Esophagus muscularis mucosa (tissue), 4 donors: ENCODE measurements at regions not wholly inside any gene's neighbourhood (a gene's known extent, or its start where the extent isn't known, plus 50 kb on each side); places are given as distances from the start of the nearest gene placed in this dataset.

Source experiments
- DNase-seq: peaks from one replicate; pipeline ENCODE4 v3.0.0-alpha.2; 2017; ENCODE audit errors: extremely low spot score
- H3K27ac ChIP-seq, 4 donors: fragments of 200-600 bp; sonication (generic); replicated peaks in 1 of 4; 1 replicate in 3 of 4; 2 replicates in 1 of 4; pipeline ENCODE4 v1.5.1; 2016 to 2019; ENCODE audit warnings: mild to moderate bottlenecking in 1 of 4
- H3K27me3 ChIP-seq, 4 donors: fragments of 200-600 bp; sonication (generic); one replicate each; pipeline versions ENCODE4 v1.5.1 to v1.6.0; 2016 to 2019
- H3K36me3 ChIP-seq, 4 donors: fragments of 200-600 bp; sonication (generic); one replicate each; pipeline ENCODE4 v1.5.1; 2016 to 2019
- H3K4me1 ChIP-seq, 4 donors: fragments of 200-600 bp; sonication (generic); one replicate each; pipeline ENCODE4 v1.5.1; 2016 to 2019
- H3K4me3 ChIP-seq, 4 donors: fragments of 200-600 bp; sonication (generic); 1 replicate in 2 of 4; 2 replicates in 2 of 4; pipeline ENCODE4 v1.5.1; 2016 to 2019; ENCODE audit warnings: mild to moderate bottlenecking in 4 of 4, moderate library complexity in 1 of 4
- H3K9me3 ChIP-seq, 4 donors: fragments of 200-600 bp; sonication (generic); 1 replicate in 3 of 4; 2 replicates in 1 of 4; pipeline ENCODE4 v1.5.1; 2016 to 2019
- EP300 ChIP-seq: sonication (generic); formaldehyde crosslinking; IDR thresholded peaks from one replicate; pipeline ENCODE4 v1.6.1; 2017; ENCODE audit warnings: antibody characterized with exemption
- POLR2A ChIP-seq: fragments of 450-650 bp; IDR thresholded peaks from one replicate; pipeline ENCODE4 v1.6.1; 2017; ENCODE audit warnings: antibody characterized with exemption, moderate library complexity, mild to moderate bottlenecking, low read depth
- POLR2AphosphoS5 ChIP-seq, 2 donors: sonication (generic); formaldehyde crosslinking; IDR thresholded peaks; one replicate each; pipeline ENCODE4 v1.6.1; 2017; ENCODE audit warnings: antibody characterized with exemption in 2 of 2
- WGBS: methylation state at CpG from one replicate; pipeline ENCODE4 v1.1.5; 2018; 5-methylcytosine and 5-hydroxymethylcytosine counted together
- intact Hi-C: fragments of 100-400 bp; cut with DNase I; formaldehyde crosslinking; loops from one replicate; pipeline ENCODE4 v1.15.1; 2023
- TF ChIP-seq, protein P1 (sequence below), 3 experiments: fragments of 200-600 bp in 2 of 3; fragments of 450-650 bp in 1 of 3; sonication (generic) in 2 of 3; IDR thresholded peaks; one replicate each; pipeline ENCODE4 v1.5.1; 2017 to 2019; ENCODE audit warnings: antibody characterized with exemption in 3 of 3, mild to moderate bottlenecking in 2 of 3, moderate library complexity in 1 of 3

DNA sequence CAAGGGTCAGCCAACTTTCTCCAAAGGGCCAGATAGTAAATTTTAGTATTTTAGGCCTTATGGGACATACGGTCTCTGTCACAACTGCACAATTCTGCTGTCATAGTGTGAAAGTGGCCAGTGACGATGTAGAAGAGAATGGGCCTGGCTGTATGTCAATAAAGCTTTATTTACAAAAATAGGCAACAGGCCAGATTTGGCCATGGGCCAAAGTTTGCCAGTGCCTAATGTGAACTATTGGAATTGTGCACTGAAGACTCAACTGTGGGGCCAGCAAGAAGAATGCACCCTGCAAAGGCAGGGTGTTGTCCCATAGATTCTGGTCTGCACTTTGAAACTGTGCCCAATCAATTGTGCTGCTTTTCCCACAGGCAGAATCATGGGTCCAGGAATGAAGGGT lies 69.4 kb upstream of the PRR23E start:
- WGBS: 88% methylated on average over 2 of the region's 2 CpGs
- intact Hi-C loops: no loop called here
- H3K4me3 ChIP-seq: no peak overlapping the region
- H3K4me1 ChIP-seq: no peaks in the 10 kb centered on the region
- DNase-seq: no peak
- peaks cover 0 to 14% (median 0%) of the 10 kb centered on the region in 4 donors for H3K27me3 ChIP-seq
- no peak overlapping the region for H3K27ac ChIP-seq
- no peak for TF ChIP-seq POLR2AphosphoS5 (IDR thresholded peaks at IDR 0.05)
- no peaks in the 10 kb centered on the region for H3K36me3 ChIP-seq
- no peaks in the 10 kb centered on the region for H3K9me3 ChIP-seq

DNA sequence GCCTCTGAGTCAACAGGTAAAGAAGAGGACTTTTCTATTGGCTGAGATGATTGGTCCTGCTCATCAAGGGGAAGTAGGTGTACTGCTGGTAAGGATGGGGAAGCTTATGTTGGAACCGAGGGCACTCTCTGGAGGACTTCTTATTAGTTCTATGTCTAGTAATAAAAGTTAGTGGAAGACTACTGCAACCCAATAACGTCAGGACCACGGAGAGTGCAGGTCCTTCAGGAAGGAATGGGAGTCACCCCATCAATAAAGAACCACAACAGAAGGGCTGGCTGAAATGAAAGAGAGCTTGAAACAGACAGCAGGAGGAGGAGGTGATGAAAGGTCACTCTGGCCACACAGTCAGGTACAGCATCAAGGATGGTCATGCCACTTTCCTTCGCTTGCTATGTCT lies 68.8 kb upstream of the PRR23E start:
- WGBS: 65% methylated on average over 4 of the region's 4 CpGs
- no peaks in the 10 kb centered on the region for H3K36me3 ChIP-seq
- no peak for DNase-seq
- TF ChIP-seq POLR2A (no peak), EP300 (no peak), POLR2AphosphoS5 (IDR thresholded peaks at IDR 0.05) (no peak)
- TF ChIP-seq, protein P1, sequence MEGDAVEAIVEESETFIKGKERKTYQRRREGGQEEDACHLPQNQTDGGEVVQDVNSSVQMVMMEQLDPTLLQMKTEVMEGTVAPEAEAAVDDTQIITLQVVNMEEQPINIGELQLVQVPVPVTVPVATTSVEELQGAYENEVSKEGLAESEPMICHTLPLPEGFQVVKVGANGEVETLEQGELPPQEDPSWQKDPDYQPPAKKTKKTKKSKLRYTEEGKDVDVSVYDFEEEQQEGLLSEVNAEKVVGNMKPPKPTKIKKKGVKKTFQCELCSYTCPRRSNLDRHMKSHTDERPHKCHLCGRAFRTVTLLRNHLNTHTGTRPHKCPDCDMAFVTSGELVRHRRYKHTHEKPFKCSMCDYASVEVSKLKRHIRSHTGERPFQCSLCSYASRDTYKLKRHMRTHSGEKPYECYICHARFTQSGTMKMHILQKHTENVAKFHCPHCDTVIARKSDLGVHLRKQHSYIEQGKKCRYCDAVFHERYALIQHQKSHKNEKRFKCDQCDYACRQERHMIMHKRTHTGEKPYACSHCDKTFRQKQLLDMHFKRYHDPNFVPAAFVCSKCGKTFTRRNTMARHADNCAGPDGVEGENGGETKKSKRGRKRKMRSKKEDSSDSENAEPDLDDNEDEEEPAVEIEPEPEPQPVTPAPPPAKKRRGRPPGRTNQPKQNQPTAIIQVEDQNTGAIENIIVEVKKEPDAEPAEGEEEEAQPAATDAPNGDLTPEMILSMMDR (IDR thresholded peaks at IDR 0.05): no peak
- H3K27ac ChIP-seq: no peak overlapping the region
- intact Hi-C loops: no loop called here
- peaks cover 0 to 14% (median 0%) of the 10 kb centered on the region in 4 donors for H3K27me3 ChIP-seq
- H3K4me3 ChIP-seq: no peak overlapping the region
- H3K4me1 ChIP-seq: no peaks in the 10 kb centered on the region
- H3K9me3 ChIP-seq: no peaks in the 10 kb centered on the region

DNA sequence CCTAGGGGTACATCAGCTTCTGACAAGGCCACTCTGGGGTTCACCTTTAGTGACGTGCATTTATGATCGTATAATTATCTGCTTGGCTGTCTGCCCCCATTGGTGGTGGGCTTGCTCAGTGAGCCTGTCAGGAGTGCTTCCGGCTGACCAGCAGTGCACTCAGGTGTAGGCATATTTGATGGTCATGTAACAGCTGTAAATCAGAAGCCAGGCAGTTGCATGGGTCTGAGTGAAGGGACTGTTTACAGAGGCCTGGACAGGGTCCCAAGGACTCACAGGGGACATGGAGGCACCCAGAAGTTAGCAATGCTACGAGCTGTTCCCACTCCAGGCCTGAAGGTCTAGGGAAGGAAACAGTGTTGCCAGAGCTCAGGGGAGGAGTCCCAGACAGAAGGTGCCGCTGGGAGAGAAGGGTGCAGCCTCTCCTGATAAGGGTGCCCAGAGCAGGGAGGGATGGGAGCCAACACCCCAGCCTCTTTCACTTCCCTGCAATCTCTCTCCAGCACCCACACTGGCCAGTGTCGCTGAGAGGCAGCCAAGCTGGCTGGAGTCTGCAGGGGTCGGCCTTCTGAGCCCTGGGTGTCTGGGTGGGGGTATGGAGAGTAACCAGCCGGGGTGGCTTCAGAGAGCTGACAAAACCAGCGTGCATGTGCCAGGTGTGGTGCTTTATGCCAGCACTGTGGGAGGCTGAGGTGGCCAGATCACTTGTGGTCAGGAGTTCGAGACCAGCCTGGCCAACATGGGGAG lies 61.3 kb upstream of the PRR23E start:
- Histone ChIP-seq H3K9me3 (no peaks in the 10 kb centered on the region), H3K27ac (no peak overlapping the region), H3K36me3 (no peaks in the 10 kb centered on the region), H3K4me1 (peaks cover 14 to 27% (median 24%) of the 10 kb centered on the region in 4 donors), H3K27me3 (peaks cover 0 to 13% (median 0%) of the 10 kb centered on the region in 4 donors), H3K4me3 (no peak overlapping the region)
- DNase-seq: no peak
- TF ChIP-seq POLR2AphosphoS5 (IDR thresholded peaks at IDR 0.05): no peak
- no peak for TF ChIP-seq POLR2A
- TF ChIP-seq, protein P1 (IDR thresholded peaks at IDR 0.05): no peak
- 84% methylated on average over 8 of the region's 10 CpGs for WGBS
- intact Hi-C loops: no loop called here

DNA sequence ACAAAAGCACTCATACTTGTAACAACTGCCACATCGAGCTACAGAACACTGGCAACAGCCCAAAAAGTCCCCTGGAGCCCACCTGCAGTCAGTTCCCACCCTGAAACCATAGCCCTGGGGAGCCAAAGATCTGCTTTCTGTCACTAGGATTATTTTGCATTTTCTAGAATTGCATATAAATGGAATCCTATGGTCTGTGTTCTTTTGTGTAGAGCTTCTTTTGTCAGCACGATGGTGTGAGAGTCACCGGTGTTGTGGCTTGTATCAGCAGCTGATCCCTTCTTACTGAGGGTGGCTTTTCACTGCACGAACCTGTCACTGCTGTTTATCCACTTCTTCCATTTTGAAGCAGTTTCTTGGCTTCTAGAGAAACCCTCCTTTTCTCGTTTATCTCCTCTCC lies 60.1 kb upstream of the PRR23E start:
- H3K4me1 ChIP-seq: peaks cover 14 to 27% (median 24%) of the 10 kb centered on the region in 4 donors
- no peak overlapping the region for H3K4me3 ChIP-seq
- intact Hi-C loops: no loop called here
- TF ChIP-seq EP300: no peak
- no peak for TF ChIP-seq POLR2AphosphoS5 (IDR thresholded peaks at IDR 0.05)
- TF ChIP-seq, protein P1 (IDR thresholded peaks at IDR 0.05): no peak
- no peak for TF ChIP-seq POLR2A
- no peak for DNase-seq
- no peak overlapping the region for H3K27ac ChIP-seq
- H3K9me3 ChIP-seq: no peaks in the 10 kb centered on the region
- H3K36me3 ChIP-seq: no peaks in the 10 kb centered on the region
- H3K27me3 ChIP-seq: peaks cover 0 to 13% (median 0%) of the 10 kb centered on the region in 4 donors
- 62% methylated on average over 5 of the region's 5 CpGs for WGBS

DNA sequence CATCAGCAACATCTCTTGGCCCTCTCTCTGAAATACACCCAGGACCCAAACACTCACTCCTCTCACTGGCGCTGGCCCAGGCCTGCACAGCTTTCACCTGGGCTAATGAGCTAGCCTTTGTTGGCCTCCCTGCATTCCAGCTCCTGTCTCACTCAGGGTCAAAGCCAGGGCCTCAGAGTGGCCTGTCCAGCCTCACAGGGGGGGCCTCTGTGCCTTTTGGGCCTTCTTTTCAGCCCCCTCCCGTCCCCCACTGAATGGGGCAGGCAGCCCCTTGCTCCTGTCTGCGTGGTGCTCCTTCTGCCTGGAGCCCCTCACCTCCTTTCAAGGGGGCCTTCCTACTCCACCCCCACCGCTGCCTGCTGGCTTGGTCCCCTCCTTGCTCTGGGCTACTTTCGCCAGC lies 59.0 kb upstream of the PRR23E start:
- no peak overlapping the region for H3K4me3 ChIP-seq
- no peaks in the 10 kb centered on the region for H3K9me3 ChIP-seq
- TF ChIP-seq POLR2A (no peak), POLR2AphosphoS5 (IDR thresholded peaks at IDR 0.05) (no peak), EP300 (no peak)
- TF ChIP-seq, protein P1 (IDR thresholded peaks at IDR 0.05): no peak
- WGBS: 88% methylated on average over 5 of the region's 5 CpGs
- intact Hi-C loops: no loop called here
- H3K36me3 ChIP-seq: no peaks in the 10 kb centered on the region
- DNase-seq: no peak
- peaks cover 23 to 37% (median 33%) of the 10 kb centered on the region in 4 donors for H3K4me1 ChIP-seq
- no peak overlapping the region for H3K27ac ChIP-seq
- H3K27me3 ChIP-seq: peaks cover 0 to 13% (median 0%) of the 10 kb centered on the region in 4 donors
